Kidney (tissue), 13 donors: ENCODE measurements at regions not wholly inside any gene's neighbourhood (a gene's known extent, or its start where the extent isn't known, plus 50 kb on each side); places are given as distances from the start of the nearest gene placed in this dataset.

Source experiments
- DNase-seq, 5 donors: peaks; one replicate each; pipeline ENCODE4 v3.0.0-alpha.2; 2013 to 2020
- FAIRE-seq: peaks from 2 replicates; lab custom pipeline; 2012; peaks lifted over from hg19 to GRCh38; lab: Jason Lieb, UNC
- H3K27ac ChIP-seq, 2 donors: one replicate each; pipeline ENCODE4 v1.7.0; 2013; ENCODE audit warnings: low read depth in 2 of 2, low read length in 2 of 2, inconsistent platforms in 1 of 2
- H3K27me3 ChIP-seq: one replicate; pipeline ENCODE4 v1.7.1; 2013; ENCODE audit warnings: low read length, inconsistent platforms; ENCODE audit not compliant: control insufficient read depth, insufficient read depth
- H3K36me3 ChIP-seq, 3 donors: one replicate each; pipeline versions ENCODE4 v1.7.0 to v1.7.1; 2013; ENCODE audit warnings: low read length in 3 of 3, control low read depth in 1 of 3, inconsistent platforms in 1 of 3; ENCODE audit not compliant: insufficient read depth in 3 of 3, control insufficient read depth in 2 of 3
- H3K4me1 ChIP-seq, 3 donors: one replicate each; pipeline versions ENCODE4 v1.7.0 to v1.7.1; 2013; ENCODE audit warnings: low read length in 3 of 3, inconsistent platforms in 1 of 3, low read depth in 1 of 3; ENCODE audit not compliant: control insufficient read depth in 2 of 3, insufficient read depth in 2 of 3
- H3K4me3 ChIP-seq, 3 donors: one replicate each; pipeline versions ENCODE4 v1.7.0 to v1.8.1; 2013; ENCODE audit warnings: low read length in 3 of 3, control low read depth in 1 of 3, inconsistent platforms in 1 of 3
- H3K9ac ChIP-seq, 3 donors: one replicate each; pipeline versions ENCODE4 v1.7.0 to v1.7.1; 2013; ENCODE audit warnings: low read length in 3 of 3, control low read depth in 1 of 3, inconsistent platforms in 1 of 3
- H3K9me3 ChIP-seq, 3 donors: one replicate each; pipeline versions ENCODE4 v1.7.0 to v1.7.1; 2013; ENCODE audit warnings: low read length in 3 of 3, control low read depth in 1 of 3, inconsistent platforms in 1 of 3; ENCODE audit not compliant: control insufficient read depth in 2 of 3, insufficient read depth in 1 of 3
- intact Hi-C: fragments of 100-400 bp; cut with DNase I; formaldehyde crosslinking; loops from one replicate; pipeline ENCODE4 v1.11.1; 2022
- TF ChIP-seq, protein P1 (sequence below): IDR thresholded peaks from 3 replicates; pipeline ENCODE4 v1.5.1; 2012; ENCODE audit warnings: mild to moderate bottlenecking, moderate library complexity, borderline replicate concordance; ENCODE audit not compliant: insufficient read depth; ENCODE audit errors: extremely low read depth
- donor health status: control.
- donor health status: control.
- donor health status: control.
- donor health status: control.
- donor health status: control.
- donor health status: DM: yes; HTN: yes; CAD: no.
- donor health status: Normal renal cell carcinoma (clear cell type).

DNA sequence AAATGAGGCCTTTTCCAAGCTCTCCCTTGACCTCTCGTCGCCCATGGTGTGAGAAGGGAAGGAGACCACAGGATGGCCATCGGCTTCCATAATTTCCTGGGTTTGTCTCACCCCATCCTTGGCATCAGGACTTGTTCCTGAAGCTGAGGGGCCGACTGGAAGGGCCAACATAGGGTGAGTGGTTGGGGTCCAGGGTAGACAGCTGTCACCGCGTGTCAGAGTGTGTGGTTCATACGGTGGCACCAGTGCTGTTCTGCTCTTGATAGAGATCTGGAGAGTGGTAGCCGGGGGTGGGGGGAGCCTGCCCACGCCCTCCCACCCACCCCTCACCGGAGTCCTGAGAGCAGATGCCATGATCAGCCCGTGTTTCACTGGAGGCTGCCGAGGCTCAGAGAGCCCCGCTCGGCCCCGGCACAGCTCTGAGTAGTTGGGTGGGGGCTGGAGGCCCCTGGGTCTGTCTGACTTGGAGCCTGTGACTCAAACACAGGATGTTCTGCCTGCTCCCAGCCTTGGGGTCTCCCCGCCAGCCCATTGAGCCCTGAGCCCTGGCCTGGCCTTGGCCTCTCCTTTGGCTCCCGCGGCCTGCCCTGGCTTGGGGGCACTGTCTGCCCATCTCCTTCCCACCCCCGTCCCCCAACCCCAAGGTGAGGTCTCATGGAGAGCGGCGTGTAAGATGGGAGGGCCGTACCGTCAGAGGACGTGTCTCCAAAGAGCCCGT is 53.1 kb upstream of the IER5L start:
- Histone ChIP-seq H3K36me3 (no peaks in the 10 kb centered on the region), H3K4me3 (no peak overlapping the region), H3K9ac (no peak overlapping the region), H3K27me3 (no peaks in the 10 kb centered on the region), H3K27ac (no peak overlapping the region), H3K9me3 (peaks cover 0 to 11% (median 2%) of the 10 kb centered on the region in 3 donors), H3K4me1 (no peaks in the 10 kb centered on the region)
- no peak for FAIRE-seq
- TF ChIP-seq, protein P1, sequence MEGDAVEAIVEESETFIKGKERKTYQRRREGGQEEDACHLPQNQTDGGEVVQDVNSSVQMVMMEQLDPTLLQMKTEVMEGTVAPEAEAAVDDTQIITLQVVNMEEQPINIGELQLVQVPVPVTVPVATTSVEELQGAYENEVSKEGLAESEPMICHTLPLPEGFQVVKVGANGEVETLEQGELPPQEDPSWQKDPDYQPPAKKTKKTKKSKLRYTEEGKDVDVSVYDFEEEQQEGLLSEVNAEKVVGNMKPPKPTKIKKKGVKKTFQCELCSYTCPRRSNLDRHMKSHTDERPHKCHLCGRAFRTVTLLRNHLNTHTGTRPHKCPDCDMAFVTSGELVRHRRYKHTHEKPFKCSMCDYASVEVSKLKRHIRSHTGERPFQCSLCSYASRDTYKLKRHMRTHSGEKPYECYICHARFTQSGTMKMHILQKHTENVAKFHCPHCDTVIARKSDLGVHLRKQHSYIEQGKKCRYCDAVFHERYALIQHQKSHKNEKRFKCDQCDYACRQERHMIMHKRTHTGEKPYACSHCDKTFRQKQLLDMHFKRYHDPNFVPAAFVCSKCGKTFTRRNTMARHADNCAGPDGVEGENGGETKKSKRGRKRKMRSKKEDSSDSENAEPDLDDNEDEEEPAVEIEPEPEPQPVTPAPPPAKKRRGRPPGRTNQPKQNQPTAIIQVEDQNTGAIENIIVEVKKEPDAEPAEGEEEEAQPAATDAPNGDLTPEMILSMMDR = no peak
- DNase-seq = peak in 1 of 5 donors; percentile 59
- intact Hi-C loops = no loop called here

DNA sequence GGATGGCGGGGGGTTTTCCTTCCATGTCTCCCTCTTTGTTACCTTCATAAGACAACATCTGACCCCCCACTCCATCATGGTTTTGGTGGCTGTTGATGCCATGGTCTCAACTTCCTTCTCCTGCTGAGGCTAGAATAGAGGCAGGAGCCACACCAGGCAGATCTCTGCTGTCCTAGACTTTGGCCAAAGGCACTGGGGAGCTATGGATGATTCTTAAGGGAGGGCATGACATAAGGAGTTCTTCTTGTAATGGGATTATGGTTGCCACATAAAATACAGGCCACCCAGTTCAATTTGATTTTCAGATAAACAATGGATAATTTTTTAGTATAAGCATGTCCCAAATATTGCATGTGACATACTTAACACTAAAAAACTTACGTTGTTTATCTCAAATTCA is 52.2 kb upstream of the IER5L start:
- H3K9me3 ChIP-seq = peaks cover 0 to 11% (median 2%) of the 10 kb centered on the region in 3 donors
- no peaks in the 10 kb centered on the region for H3K27me3 ChIP-seq
- H3K4me3 ChIP-seq = no peak overlapping the region
- H3K9ac ChIP-seq = no peak overlapping the region
- H3K36me3 ChIP-seq = no peaks in the 10 kb centered on the region
- intact Hi-C loops = no loop called here
- DNase-seq = no peak
- TF ChIP-seq, protein P1 = no peak
- FAIRE-seq = no peak
- H3K4me1 ChIP-seq = no peaks in the 10 kb centered on the region
- no peak overlapping the region for H3K27ac ChIP-seq
